Ureter (tissue), 1 donor: ENCODE measurements at regions not wholly inside any gene's neighbourhood (a gene's known extent, or its start where the extent isn't known, plus 50 kb on each side); places are given as distances from the start of the nearest gene placed in this dataset.
"Not testable (repeated sequence)": the region's sequence is repeated elsewhere in the genome, so short reads cannot be mapped to it uniquely, and the experiment has no call there.

ENCODE experiments used
- DNase-seq: peaks from one replicate; pipeline ENCODE4 v3.0.0-alpha.2; 2020; ENCODE audit warnings: low spot score
- donor health status: DM: yes; HTN: yes; CAD: no.

- DNase-seq = no peak
Observed at GRCh38 chr10:80946957-80947726, 409.4 kb downstream of the SH2D4B start.

- DNase-seq = no peak
Observed at GRCh38 chr10:80949785-80950184, 412.1 kb downstream of the SH2D4B start.

GRCh38 chr10:80952436-80952835 lies 414.7 kb downstream of the SH2D4B start:
- no peak for DNase-seq

GRCh38 chr10:80957161-80957560 lies 419.5 kb downstream of the SH2D4B start:
- no peak for DNase-seq

GRCh38 chr10:80964179-80964578 lies 426.5 kb downstream of the SH2D4B start:
- DNase-seq = no peak

- DNase-seq = no peak
Observed at GRCh38 chr10:80964955-80965614, 427.4 kb downstream of the SH2D4B start.

- DNase-seq = no peak
Observed at GRCh38 chr10:80966326-80966986, 428.8 kb downstream of the SH2D4B start.

GRCh38 chr10:80967357-80967756 lies 429.7 kb downstream of the SH2D4B start:
- not testable (repeated sequence) for DNase-seq

- DNase-seq = no peak
Observed at GRCh38 chr10:80968903-80969302, 431.2 kb downstream of the SH2D4B start.

- DNase-seq = no peak
Observed at GRCh38 chr10:80971461-80971860, 433.8 kb downstream of the SH2D4B start.

- no peak for DNase-seq
Observed at GRCh38 chr10:80976658-80977057, 439.0 kb downstream of the SH2D4B start.

- no peak for DNase-seq
Observed at GRCh38 chr10:80985102-80985501, 447.4 kb downstream of the SH2D4B start.

GRCh38 chr10:80986596-80986995 lies 448.9 kb downstream of the SH2D4B start:
- no peak for DNase-seq

GRCh38 chr10:80988755-80989154 lies 451.1 kb downstream of the SH2D4B start:
- DNase-seq = no peak

- DNase-seq = peak; percentile 58
Observed at GRCh38 chr10:80996615-80997193, 459.0 kb downstream of the SH2D4B start.

- DNase-seq = no peak
Observed at GRCh38 chr10:81000781-81001180, 463.1 kb downstream of the SH2D4B start.

- no peak for DNase-seq
Observed at GRCh38 chr10:81002382-81002781, 464.7 kb downstream of the SH2D4B start.

GRCh38 chr10:81007872-81008271 lies 470.2 kb downstream of the SH2D4B start:
- DNase-seq = no peak

- DNase-seq = no peak
Observed at GRCh38 chr10:81008726-81009125, 471.0 kb downstream of the SH2D4B start.

GRCh38 chr10:81009296-81009695 lies 471.6 kb downstream of the SH2D4B start:
- DNase-seq = no peak

GRCh38 chr10:81013771-81014170 lies 476.1 kb downstream of the SH2D4B start:
- no peak for DNase-seq
